ENCODE measurements at regions not wholly inside any gene's neighbourhood (a gene's known extent, or its start where the extent isn't known, plus 50 kb on each side); places are given as distances from the start of the nearest gene placed in this dataset.

DNA sequence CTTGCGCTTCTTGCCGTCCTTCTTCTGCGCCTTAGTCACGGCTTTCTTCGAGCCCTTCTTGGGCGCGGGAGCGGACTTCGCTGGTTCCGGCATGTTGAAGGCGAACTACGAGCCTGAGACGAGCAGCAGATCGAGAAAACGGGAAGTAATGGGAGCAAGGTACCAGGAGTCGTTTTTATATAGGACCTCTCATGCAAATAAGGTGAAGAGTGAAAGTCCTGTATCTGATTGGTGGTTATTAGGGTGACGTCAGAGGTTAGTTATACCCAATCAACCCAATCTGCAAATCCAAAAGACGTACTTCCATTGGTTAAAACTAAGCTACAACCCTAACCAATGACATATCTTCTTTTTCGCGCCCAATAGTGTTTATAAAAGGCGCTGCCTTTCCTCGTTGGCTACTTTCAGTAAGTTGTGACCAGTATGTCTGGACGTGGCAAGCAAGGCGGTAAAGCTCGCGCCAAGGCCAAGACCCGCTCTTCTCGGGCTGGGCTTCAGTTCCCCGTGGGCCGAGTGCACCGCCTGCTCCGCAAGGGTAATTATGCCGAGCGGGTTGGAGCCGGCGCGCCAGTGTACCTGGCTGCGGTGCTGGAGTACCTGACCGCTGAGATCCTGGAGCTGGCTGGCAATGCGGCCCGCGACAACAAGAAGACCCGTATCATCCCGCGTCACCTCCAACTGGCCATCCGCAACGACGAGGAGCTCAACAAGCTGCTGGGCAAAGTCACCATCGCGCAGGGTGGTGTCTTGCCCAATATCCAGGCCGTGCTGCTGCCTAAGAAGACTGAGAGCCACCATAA lies 100.6 kb upstream of the PRSS16 start (continued):
- no peak for TF ChIP-seq ZNF7 (CRISPR knock-in tag; IDR thresholded peaks at IDR 0.05)
- no peak for TF ChIP-seq RFXANK (CRISPR knock-in tag; IDR thresholded peaks at IDR 0.05)
- TF ChIP-seq NFKBIZ (CRISPR knock-in tag; IDR thresholded peaks at IDR 0.05) = no peak
- TF ChIP-seq MATR3 (CRISPR knock-in tag; IDR thresholded peaks at IDR 0.05) = no peak
- TF ChIP-seq MAF1 (CRISPR knock-in tag; IDR thresholded peaks at IDR 0.05; ENCODE audit: borderline replicate concordance) = no peak
- TF ChIP-seq CREB1 (IDR thresholded peaks at IDR 0.05) = peak; percentile 97
- TF ChIP-seq CREB1 (CRISPR knock-in tag; IDR thresholded peaks at IDR 0.05) = no peak
- no peak for TF ChIP-seq HNRNPH1 (optimal IDR thresholded peaks at IDR 0.05; ENCODE audit: low read depth, low read length)
- no peak for TF ChIP-seq KLF9 (CRISPR knock-in tag; IDR thresholded peaks at IDR 0.05; ENCODE audit: low read depth)
- TF ChIP-seq STAG1 (CRISPR knock-in tag; IDR thresholded peaks at IDR 0.05) = no peak
- no peak for TF ChIP-seq ZNF570 (CRISPR knock-in tag; IDR thresholded peaks at IDR 0.05; ENCODE audit: borderline replicate concordance)
- TF ChIP-seq FOXM1 (CRISPR knock-in tag; IDR thresholded peaks at IDR 0.05) = no peak
- no peak for TF ChIP-seq PPARG (CRISPR knock-in tag; conservative IDR thresholded peaks at IDR 0.05)
- TF ChIP-seq FOSL1 (CRISPR knock-in tag; IDR thresholded peaks at IDR 0.05; ENCODE audit: borderline replicate concordance) = no peak
- no peak for TF ChIP-seq NFE2L2 (IDR thresholded peaks at IDR 0.05; ENCODE audit: low read length)
- no peak for TF ChIP-seq ZNF598 (CRISPR knock-in tag; IDR thresholded peaks at IDR 0.05; ENCODE audit: borderline replicate concordance)
- TF ChIP-seq MBNL3 (CRISPR knock-in tag; conservative IDR thresholded peaks at IDR 0.05) = no peak
- peak; percentile 23; the same call in 1 of the 2 replicates for TF ChIP-seq ZFX (CRISPR knock-in tag; IDR thresholded peaks at IDR 0.05; ENCODE audit: low read depth)
- TF ChIP-seq, protein P1, sequence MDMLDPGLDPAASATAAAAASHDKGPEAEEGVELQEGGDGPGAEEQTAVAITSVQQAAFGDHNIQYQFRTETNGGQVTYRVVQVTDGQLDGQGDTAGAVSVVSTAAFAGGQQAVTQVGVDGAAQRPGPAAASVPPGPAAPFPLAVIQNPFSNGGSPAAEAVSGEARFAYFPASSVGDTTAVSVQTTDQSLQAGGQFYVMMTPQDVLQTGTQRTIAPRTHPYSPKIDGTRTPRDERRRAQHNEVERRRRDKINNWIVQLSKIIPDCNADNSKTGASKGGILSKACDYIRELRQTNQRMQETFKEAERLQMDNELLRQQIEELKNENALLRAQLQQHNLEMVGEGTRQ (IDR thresholded peaks at IDR 0.05; ENCODE audit: low read depth, low read length) = no peak
- TF ChIP-seq, protein P1 (CRISPR knock-in tag; IDR thresholded peaks at IDR 0.05; ENCODE audit: borderline replicate concordance) = no peak; the same call in 1 of the 2 replicates
- TF ChIP-seq DR1 (CRISPR knock-in tag; IDR thresholded peaks at IDR 0.05) = peak; percentile 58; the same call in 1 of the 2 replicates
- no peak for TF ChIP-seq SOX6 (IDR thresholded peaks at IDR 0.05)
- TF ChIP-seq SOX6 (CRISPR knock-in tag; IDR thresholded peaks at IDR 0.05) = peak; percentile 64; the same call in 1 of the 2 replicates
- no peak for TF ChIP-seq MZF1 (CRISPR knock-in tag; IDR thresholded peaks at IDR 0.05; ENCODE audit: borderline replicate concordance)
- no peak for TF ChIP-seq SMARCE1 (IDR thresholded peaks at IDR 0.05; ENCODE audit: borderline replicate concordance)
- TF ChIP-seq, protein P2, sequence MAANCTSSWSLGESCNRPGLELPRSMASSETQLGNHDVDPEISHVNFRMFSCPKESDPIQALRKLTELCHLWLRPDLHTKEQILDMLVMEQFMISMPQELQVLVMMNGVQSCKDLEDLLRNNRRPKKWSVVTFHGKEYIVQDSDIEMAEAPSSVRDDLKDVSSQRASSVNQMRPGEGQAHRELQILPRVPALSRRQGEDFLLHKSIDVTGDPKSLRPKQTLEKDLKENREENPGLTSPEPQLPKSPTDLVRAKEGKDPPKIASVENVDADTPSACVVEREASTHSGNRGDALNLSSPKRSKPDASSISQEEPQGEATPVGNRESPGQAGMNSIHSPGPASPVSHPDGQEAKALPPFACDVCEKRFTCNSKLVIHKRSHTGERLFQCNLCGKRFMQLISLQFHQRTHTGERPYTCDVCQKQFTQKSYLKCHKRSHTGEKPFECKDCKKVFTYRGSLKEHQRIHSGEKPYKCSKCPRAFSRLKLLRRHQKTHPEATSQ (CRISPR knock-in tag; IDR thresholded peaks at IDR 0.05; ENCODE audit: borderline replicate concordance) = no peak
- no peak for TF ChIP-seq ZNF607 (CRISPR knock-in tag; IDR thresholded peaks at IDR 0.05; ENCODE audit: borderline replicate concordance)
- TF ChIP-seq MTA1 (CRISPR knock-in tag; IDR thresholded peaks at IDR 0.05; ENCODE audit: borderline replicate concordance) = peak; percentile 16; the same call in 1 of the 2 replicates

Data from HepG2 (cell line).